ENCODE measurements at regions not wholly inside any gene's neighbourhood (a gene's known extent, or its start where the extent isn't known, plus 50 kb on each side); places are given as distances from the start of the nearest gene placed in this dataset.

DNA sequence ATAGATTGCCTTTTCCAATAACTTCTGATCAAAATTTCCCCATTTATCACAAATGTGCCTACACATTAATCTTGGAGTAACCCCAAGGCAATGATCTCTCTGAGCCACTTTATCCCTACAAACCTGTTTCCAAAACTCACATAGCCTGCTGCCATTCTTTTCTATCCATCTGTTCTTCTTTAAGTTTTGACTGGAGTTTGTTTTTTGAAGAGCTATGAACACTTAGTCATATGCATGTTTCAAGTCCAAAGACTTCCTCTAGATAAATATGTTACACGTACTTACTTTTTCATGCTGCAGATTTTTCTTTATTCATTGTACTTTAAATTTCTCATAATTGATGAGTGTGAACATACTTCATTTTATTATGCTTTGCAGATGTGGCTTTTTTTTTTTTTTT is 488.9 kb upstream of the CITED2 start:
- no peak for TF ChIP-seq POLR2A (IDR thresholded peaks at IDR 0.05)
- TF ChIP-seq, protein P1, sequence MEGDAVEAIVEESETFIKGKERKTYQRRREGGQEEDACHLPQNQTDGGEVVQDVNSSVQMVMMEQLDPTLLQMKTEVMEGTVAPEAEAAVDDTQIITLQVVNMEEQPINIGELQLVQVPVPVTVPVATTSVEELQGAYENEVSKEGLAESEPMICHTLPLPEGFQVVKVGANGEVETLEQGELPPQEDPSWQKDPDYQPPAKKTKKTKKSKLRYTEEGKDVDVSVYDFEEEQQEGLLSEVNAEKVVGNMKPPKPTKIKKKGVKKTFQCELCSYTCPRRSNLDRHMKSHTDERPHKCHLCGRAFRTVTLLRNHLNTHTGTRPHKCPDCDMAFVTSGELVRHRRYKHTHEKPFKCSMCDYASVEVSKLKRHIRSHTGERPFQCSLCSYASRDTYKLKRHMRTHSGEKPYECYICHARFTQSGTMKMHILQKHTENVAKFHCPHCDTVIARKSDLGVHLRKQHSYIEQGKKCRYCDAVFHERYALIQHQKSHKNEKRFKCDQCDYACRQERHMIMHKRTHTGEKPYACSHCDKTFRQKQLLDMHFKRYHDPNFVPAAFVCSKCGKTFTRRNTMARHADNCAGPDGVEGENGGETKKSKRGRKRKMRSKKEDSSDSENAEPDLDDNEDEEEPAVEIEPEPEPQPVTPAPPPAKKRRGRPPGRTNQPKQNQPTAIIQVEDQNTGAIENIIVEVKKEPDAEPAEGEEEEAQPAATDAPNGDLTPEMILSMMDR (IDR thresholded peaks at IDR 0.05), result no peak

Data from Peyer's patch (tissue), 4 donors.